Liver (tissue), 3 donors: ENCODE measurements at regions not wholly inside any gene's neighbourhood (a gene's known extent, or its start where the extent isn't known, plus 50 kb on each side); places are given as distances from the start of the nearest gene placed in this dataset.

ENCODE experiments used
- GABPA ChIP-seq, 2 donors: IDR thresholded peaks in 1 of 2; conservative IDR thresholded peaks in 1 of 2; 2 replicates each; pipeline ENCODE4 v1.6.1; 2016; ENCODE audit warnings: antibody characterized with exemption in 2 of 2, mild to moderate bottlenecking in 1 of 2, moderate library complexity in 1 of 2
- JUND ChIP-seq, 2 donors: IDR thresholded peaks; 2 replicates each; pipeline ENCODE4 v1.6.1; 2016; ENCODE audit warnings: antibody characterized with exemption in 2 of 2
- RAD21 ChIP-seq, 2 donors: IDR thresholded peaks; 2 replicates each; pipeline ENCODE4 v1.6.1; 2016; ENCODE audit warnings: antibody characterized with exemption in 2 of 2, mild to moderate bottlenecking in 2 of 2
- RXRA ChIP-seq, 2 donors: IDR thresholded peaks; 2 replicates each; pipeline ENCODE4 v1.6.1; 2017 to 2018; ENCODE audit warnings: antibody characterized with exemption in 2 of 2, mild to moderate bottlenecking in 1 of 2
- SP1 ChIP-seq: IDR thresholded peaks from 2 replicates; pipeline ENCODE4 v1.6.1; 2018; ENCODE audit warnings: antibody characterized with exemption, mild to moderate bottlenecking
- TF ChIP-seq, protein P1 (sequence below): fragments of 150-350 bp; IDR thresholded peaks from 2 replicates; pipeline ENCODE4 v1.5.1; 2017; ENCODE audit warnings: improper control_type of control experiment, low read depth, low read length; ENCODE audit not compliant: missing input control
- TF ChIP-seq, protein P2 (sequence below): IDR thresholded peaks from 2 replicates; pipeline ENCODE4 v1.6.1; 2016; ENCODE audit warnings: antibody characterized with exemption, mild to moderate bottlenecking
- TF ChIP-seq, protein P3 (sequence below): IDR thresholded peaks from 2 replicates; pipeline ENCODE4 v1.6.1; 2016; ENCODE audit warnings: antibody characterized with exemption
- donor health status: healthy.
- donor health status: healthy.

DNA sequence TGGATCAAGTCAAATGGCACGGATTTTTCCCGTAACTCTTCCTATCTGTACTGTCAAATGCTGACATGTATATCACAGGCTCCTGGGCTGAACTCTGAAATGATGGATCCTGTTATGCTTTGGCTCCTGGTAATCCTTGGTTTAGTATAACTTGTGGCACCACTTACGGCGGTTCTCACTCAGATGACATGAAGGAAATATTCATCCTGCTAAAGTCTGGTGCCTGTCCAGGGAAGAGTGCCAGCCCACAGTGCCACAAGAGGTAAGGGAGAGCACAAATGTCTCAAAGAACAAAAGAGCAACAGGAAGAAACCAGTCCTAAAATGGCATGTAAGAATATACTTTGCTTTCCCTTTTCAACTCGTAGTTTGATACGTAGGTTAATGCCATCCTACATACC, 93.1 kb upstream of the TAB2 start:
- TF ChIP-seq, protein P1, sequence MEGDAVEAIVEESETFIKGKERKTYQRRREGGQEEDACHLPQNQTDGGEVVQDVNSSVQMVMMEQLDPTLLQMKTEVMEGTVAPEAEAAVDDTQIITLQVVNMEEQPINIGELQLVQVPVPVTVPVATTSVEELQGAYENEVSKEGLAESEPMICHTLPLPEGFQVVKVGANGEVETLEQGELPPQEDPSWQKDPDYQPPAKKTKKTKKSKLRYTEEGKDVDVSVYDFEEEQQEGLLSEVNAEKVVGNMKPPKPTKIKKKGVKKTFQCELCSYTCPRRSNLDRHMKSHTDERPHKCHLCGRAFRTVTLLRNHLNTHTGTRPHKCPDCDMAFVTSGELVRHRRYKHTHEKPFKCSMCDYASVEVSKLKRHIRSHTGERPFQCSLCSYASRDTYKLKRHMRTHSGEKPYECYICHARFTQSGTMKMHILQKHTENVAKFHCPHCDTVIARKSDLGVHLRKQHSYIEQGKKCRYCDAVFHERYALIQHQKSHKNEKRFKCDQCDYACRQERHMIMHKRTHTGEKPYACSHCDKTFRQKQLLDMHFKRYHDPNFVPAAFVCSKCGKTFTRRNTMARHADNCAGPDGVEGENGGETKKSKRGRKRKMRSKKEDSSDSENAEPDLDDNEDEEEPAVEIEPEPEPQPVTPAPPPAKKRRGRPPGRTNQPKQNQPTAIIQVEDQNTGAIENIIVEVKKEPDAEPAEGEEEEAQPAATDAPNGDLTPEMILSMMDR, result no peak
- TF ChIP-seq, protein P2, sequence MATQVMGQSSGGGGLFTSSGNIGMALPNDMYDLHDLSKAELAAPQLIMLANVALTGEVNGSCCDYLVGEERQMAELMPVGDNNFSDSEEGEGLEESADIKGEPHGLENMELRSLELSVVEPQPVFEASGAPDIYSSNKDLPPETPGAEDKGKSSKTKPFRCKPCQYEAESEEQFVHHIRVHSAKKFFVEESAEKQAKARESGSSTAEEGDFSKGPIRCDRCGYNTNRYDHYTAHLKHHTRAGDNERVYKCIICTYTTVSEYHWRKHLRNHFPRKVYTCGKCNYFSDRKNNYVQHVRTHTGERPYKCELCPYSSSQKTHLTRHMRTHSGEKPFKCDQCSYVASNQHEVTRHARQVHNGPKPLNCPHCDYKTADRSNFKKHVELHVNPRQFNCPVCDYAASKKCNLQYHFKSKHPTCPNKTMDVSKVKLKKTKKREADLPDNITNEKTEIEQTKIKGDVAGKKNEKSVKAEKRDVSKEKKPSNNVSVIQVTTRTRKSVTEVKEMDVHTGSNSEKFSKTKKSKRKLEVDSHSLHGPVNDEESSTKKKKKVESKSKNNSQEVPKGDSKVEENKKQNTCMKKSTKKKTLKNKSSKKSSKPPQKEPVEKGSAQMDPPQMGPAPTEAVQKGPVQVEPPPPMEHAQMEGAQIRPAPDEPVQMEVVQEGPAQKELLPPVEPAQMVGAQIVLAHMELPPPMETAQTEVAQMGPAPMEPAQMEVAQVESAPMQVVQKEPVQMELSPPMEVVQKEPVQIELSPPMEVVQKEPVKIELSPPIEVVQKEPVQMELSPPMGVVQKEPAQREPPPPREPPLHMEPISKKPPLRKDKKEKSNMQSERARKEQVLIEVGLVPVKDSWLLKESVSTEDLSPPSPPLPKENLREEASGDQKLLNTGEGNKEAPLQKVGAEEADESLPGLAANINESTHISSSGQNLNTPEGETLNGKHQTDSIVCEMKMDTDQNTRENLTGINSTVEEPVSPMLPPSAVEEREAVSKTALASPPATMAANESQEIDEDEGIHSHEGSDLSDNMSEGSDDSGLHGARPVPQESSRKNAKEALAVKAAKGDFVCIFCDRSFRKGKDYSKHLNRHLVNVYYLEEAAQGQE, result no peak
- TF ChIP-seq GABPA (IDR thresholded peaks at IDR 0.05 in 1 of 2, conservative IDR thresholded peaks at IDR 0.05 in 1 of 2) (no peak), SP1 (no peak), JUND (IDR thresholded peaks at IDR 0.05) (no peak), RAD21 (IDR thresholded peaks at IDR 0.05) (no peak), RXRA (IDR thresholded peaks at IDR 0.05) (no peak)
- TF ChIP-seq, protein P3, sequence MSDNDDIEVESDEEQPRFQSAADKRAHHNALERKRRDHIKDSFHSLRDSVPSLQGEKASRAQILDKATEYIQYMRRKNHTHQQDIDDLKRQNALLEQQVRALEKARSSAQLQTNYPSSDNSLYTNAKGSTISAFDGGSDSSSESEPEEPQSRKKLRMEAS, result no peak
